K562 (cell line): ENCODE measurements at regions not wholly inside any gene's neighbourhood (a gene's known extent, or its start where the extent isn't known, plus 50 kb on each side); places are given as distances from the start of the nearest gene placed in this dataset.
A peak's percentile ranks its signal among the peaks of the same experiment; 100 is the strongest.

Experiments used
- CHD1 ChIP-seq: fragments of 200-600 bp; sonication (generic); IDR thresholded peaks from one replicate; pipeline ENCODE4 v1.6.1; 2012; ENCODE audit warnings: mild to moderate bottlenecking, moderate library complexity, low read length, inconsistent platforms
- GTF2A2 ChIP-seq: IDR thresholded peaks from 2 replicates; pipeline ENCODE4 v1.6.1; 2016; ENCODE audit warnings: mild to moderate bottlenecking, missing genetic modification characterization, missing compliant biosample characterization
- HMGN3 ChIP-seq: IDR thresholded peaks from 2 replicates; pipeline ENCODE4 v1.6.1; 2011; ENCODE audit warnings: borderline replicate concordance, low read depth, mild to moderate bottlenecking, mixed read lengths, low read length; ENCODE audit not compliant: insufficient read length; ENCODE audit errors: extremely low read depth
- MECOM ChIP-seq: fragments of 250-450 bp; sonication (Bioruptor Pico); IDR thresholded peaks from 2 replicates; pipeline ENCODE4 v1.8.0; 2022; ENCODE audit warnings: inconsistent platforms
- MTA3 ChIP-seq: fragments of 450-650 bp; formaldehyde crosslinking; IDR thresholded peaks from 2 replicates; pipeline ENCODE4 v1.6.1; 2017; ENCODE audit warnings: mild to moderate bottlenecking, borderline replicate concordance
- NFIC ChIP-seq: fragments of 450-650 bp; IDR thresholded peaks from 2 replicates; pipeline ENCODE4 v1.6.1; 2017; ENCODE audit warnings: mild to moderate bottlenecking, inconsistent platforms
- NRF1 ChIP-seq, 2 experiments: fragments of 450-650 bp; IDR thresholded peaks in 1 of 2; conservative IDR thresholded peaks in 1 of 2; 2 replicates each; pipeline ENCODE4 v1.6.1; 2014; ENCODE audit warnings: mild to moderate bottlenecking in 2 of 2
- SMC3 ChIP-seq: conservative IDR thresholded peaks from 2 replicates; pipeline ENCODE4 v1.6.1; 2011; ENCODE audit warnings: low read depth, low read length, improper control_type of control experiment; ENCODE audit not compliant: insufficient read depth
- SOX6 ChIP-seq: fragments of 450-650 bp; IDR thresholded peaks from 2 replicates; pipeline ENCODE4 v1.6.1; 2014; ENCODE audit warnings: mild to moderate bottlenecking
- TEAD1 ChIP-seq, 2 experiments: fragments of 450-650 bp in 1 of 2; sonication (generic) in 1 of 2; formaldehyde crosslinking; IDR thresholded peaks; 2 replicates each; pipeline versions ENCODE4 v1.4.0 to v1.8.0; 2020 to 2022; ENCODE audit warnings: mild to moderate bottlenecking in 2 of 2, missing genetic modification reagents in 1 of 2
- ZC3H4 ChIP-seq: sonication (generic); formaldehyde crosslinking; IDR thresholded peaks from 2 replicates; pipeline ENCODE4 v1.9.0; 2021; ENCODE audit warnings: missing genetic modification reagents, borderline replicate concordance
- ZNF143 ChIP-seq: sonication (generic); formaldehyde crosslinking; IDR thresholded peaks from 2 replicates; pipeline ENCODE4 v1.9.0; 2022; ENCODE audit warnings: mild to moderate bottlenecking, missing genetic modification reagents
- ZNF146 ChIP-seq: IDR thresholded peaks from one replicate; pipeline ENCODE4 v1.6.1; 2018; ENCODE audit warnings: missing compliant biosample characterization; ENCODE audit not compliant: unreplicated experiment
- ZNF184 ChIP-seq: sonication (generic); formaldehyde crosslinking; IDR thresholded peaks from 2 replicates; pipeline ENCODE4 v1.5.0; 2020; ENCODE audit warnings: missing genetic modification reagents
- ZNF253 ChIP-seq: fragments of 250-450 bp; sonication (Bioruptor Pico); conservative IDR thresholded peaks from 2 replicates; pipeline ENCODE4 v1.6.1; 2021; ENCODE audit warnings: mild to moderate bottlenecking
- ZNF561 ChIP-seq: fragments of 450-650 bp; formaldehyde crosslinking; conservative IDR thresholded peaks from 2 replicates; pipeline ENCODE4 v1.4.0; 2020; ENCODE audit warnings: mild to moderate bottlenecking, moderate library complexity
- TF ChIP-seq, protein P1 (sequence below): sonication (generic); formaldehyde crosslinking; IDR thresholded peaks from 2 replicates; pipeline ENCODE4 v1.4.0; 2020; ENCODE audit warnings: mild to moderate bottlenecking, missing genetic modification reagents
- TF ChIP-seq, protein P2 (sequence below): fragments of 450-650 bp; IDR thresholded peaks from 2 replicates; pipeline ENCODE4 v1.6.1; 2017; ENCODE audit warnings: antibody characterized with exemption, mild to moderate bottlenecking
- TF ChIP-seq, protein P3 (sequence below), 2 experiments: fragments of 450-650 bp in 1 of 2; sonication (generic) in 1 of 2; formaldehyde crosslinking in 1 of 2; IDR thresholded peaks in 1 of 2; conservative IDR thresholded peaks in 1 of 2; 2 replicates each; pipeline versions ENCODE4 v1.6.1 to v1.8.1; 2016 to 2023; ENCODE audit warnings: mild to moderate bottlenecking in 2 of 2, moderate library complexity in 2 of 2, inconsistent platforms in 1 of 2, missing genetic modification reagents in 1 of 2
- TF ChIP-seq, protein P4 (sequence below): fragments of 250-450 bp; sonication (Bioruptor Pico); IDR thresholded peaks from 2 replicates; pipeline ENCODE4 v1.5.0; 2020; ENCODE audit warnings: mild to moderate bottlenecking

DNA sequence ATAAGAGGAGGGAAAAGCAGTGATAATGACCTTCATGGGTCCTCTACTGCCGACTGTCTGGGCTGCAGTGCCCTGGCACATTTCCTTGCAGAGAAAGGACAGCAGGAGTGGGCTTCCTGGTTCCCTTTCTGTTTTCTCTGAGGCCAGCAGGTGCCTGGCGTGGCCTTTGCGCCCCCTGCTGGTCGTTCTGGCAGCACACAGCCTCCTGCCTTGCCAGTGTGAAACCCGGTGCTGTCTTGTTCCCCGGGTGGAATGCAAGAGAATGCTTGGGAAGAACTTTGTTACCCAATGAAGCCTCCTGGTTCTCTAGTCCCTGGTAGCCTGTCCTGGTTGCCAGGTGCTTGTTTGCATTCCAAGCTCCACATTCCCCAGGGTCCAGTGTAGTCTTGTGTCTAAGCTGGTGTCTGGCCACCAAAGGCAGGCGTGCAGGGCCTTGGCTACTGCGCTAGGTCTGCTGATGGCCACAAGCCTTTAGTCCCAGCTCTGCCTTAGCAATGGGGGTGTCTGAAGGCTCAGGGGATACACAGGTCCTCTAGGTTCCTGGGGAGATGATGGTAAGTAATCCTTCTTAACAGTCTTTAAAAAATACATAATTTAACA is 1392.4 kb upstream of the TMEM132C start (continued):
- TF ChIP-seq, protein P1, sequence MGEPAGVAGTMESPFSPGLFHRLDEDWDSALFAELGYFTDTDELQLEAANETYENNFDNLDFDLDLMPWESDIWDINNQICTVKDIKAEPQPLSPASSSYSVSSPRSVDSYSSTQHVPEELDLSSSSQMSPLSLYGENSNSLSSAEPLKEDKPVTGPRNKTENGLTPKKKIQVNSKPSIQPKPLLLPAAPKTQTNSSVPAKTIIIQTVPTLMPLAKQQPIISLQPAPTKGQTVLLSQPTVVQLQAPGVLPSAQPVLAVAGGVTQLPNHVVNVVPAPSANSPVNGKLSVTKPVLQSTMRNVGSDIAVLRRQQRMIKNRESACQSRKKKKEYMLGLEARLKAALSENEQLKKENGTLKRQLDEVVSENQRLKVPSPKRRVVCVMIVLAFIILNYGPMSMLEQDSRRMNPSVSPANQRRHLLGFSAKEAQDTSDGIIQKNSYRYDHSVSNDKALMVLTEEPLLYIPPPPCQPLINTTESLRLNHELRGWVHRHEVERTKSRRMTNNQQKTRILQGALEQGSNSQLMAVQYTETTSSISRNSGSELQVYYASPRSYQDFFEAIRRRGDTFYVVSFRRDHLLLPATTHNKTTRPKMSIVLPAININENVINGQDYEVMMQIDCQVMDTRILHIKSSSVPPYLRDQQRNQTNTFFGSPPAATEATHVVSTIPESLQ (CRISPR knock-in tag) = no peak
- no peak for TF ChIP-seq ZNF184
- TF ChIP-seq NFIC = no peak
- TF ChIP-seq, protein P2, sequence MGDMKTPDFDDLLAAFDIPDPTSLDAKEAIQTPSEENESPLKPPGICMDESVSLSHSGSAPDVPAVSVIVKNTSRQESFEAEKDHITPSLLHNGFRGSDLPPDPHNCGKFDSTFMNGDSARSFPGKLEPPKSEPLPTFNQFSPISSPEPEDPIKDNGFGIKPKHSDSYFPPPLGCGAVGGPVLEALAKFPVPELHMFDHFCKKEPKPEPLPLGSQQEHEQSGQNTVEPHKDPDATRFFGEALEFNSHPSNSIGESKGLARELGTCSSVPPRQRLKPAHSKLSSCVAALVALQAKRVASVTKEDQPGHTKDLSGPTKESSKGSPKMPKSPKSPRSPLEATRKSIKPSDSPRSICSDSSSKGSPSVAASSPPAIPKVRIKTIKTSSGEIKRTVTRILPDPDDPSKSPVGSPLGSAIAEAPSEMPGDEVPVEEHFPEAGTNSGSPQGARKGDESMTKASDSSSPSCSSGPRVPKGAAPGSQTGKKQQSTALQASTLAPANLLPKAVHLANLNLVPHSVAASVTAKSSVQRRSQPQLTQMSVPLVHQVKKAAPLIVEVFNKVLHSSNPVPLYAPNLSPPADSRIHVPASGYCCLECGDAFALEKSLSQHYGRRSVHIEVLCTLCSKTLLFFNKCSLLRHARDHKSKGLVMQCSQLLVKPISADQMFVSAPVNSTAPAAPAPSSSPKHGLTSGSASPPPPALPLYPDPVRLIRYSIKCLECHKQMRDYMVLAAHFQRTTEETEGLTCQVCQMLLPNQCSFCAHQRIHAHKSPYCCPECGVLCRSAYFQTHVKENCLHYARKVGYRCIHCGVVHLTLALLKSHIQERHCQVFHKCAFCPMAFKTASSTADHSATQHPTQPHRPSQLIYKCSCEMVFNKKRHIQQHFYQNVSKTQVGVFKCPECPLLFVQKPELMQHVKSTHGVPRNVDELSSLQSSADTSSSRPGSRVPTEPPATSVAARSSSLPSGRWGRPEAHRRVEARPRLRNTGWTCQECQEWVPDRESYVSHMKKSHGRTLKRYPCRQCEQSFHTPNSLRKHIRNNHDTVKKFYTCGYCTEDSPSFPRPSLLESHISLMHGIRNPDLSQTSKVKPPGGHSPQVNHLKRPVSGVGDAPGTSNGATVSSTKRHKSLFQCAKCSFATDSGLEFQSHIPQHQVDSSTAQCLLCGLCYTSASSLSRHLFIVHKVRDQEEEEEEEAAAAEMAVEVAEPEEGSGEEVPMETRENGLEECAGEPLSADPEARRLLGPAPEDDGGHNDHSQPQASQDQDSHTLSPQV = peak; percentile 37; the same call in 1 of the 2 replicates
- TF ChIP-seq ZNF253 (CRISPR knock-in tag) = no peak
- no peak for TF ChIP-seq MECOM (CRISPR knock-in tag)
- TF ChIP-seq, protein P3, sequence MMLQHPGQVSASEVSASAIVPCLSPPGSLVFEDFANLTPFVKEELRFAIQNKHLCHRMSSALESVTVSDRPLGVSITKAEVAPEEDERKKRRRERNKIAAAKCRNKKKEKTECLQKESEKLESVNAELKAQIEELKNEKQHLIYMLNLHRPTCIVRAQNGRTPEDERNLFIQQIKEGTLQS (IDR thresholded peaks at IDR 0.05) = no peak
- TF ChIP-seq, protein P3 (CRISPR knock-in tag; conservative IDR thresholded peaks at IDR 0.05) = no peak
- no peak for TF ChIP-seq ZNF146 (CRISPR knock-in tag)
- TF ChIP-seq SOX6 = peak; percentile 30; the same call in 1 of the 2 replicates
- no peak for TF ChIP-seq ZC3H4 (CRISPR knock-in tag)
- TF ChIP-seq, protein P4, sequence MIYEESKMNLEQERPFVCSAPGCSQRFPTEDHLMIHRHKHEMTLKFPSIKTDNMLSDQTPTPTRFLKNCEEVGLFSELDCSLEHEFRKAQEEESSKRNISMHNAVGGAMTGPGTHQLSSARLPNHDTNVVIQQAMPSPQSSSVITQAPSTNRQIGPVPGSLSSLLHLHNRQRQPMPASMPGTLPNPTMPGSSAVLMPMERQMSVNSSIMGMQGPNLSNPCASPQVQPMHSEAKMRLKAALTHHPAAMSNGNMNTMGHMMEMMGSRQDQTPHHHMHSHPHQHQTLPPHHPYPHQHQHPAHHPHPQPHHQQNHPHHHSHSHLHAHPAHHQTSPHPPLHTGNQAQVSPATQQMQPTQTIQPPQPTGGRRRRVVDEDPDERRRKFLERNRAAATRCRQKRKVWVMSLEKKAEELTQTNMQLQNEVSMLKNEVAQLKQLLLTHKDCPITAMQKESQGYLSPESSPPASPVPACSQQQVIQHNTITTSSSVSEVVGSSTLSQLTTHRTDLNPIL (CRISPR knock-in tag) = no peak
- no peak for TF ChIP-seq TEAD1 (CRISPR knock-in tag; IDR thresholded peaks at IDR 0.05)
- TF ChIP-seq CHD1 = no peak
- TF ChIP-seq ZNF143 = no peak
- TF ChIP-seq NRF1 (conservative IDR thresholded peaks at IDR 0.05 in 1 of 2, IDR thresholded peaks at IDR 0.05 in 1 of 2) = no peak
- no peak for TF ChIP-seq MTA3
- no peak for TF ChIP-seq HMGN3
- no peak for TF ChIP-seq GTF2A2 (tag)
- no peak for TF ChIP-seq ZNF561 (CRISPR knock-in tag)
- TF ChIP-seq SMC3 = peak; percentile 92
